Activated CD4-positive, alpha-beta T cell treated with anti-CD3 and anti-CD28 coated beads for 24 hours (primary cell): ENCODE measurements at regions not wholly inside any gene's neighbourhood (a gene's known extent, or its start where the extent isn't known, plus 50 kb on each side); places are given as distances from the start of the nearest gene placed in this dataset.
"Not testable (repeated sequence)": the region's sequence is repeated elsewhere in the genome, so short reads cannot be mapped to it uniquely, and the experiment has no call there.

ENCODE experiments used
- DNase-seq, 2 donors: peaks; one replicate each; pipeline ENCODE4 v3.0.0-alpha.2; 2020; ENCODE audit warnings: low read depth in 2 of 2

DNA sequence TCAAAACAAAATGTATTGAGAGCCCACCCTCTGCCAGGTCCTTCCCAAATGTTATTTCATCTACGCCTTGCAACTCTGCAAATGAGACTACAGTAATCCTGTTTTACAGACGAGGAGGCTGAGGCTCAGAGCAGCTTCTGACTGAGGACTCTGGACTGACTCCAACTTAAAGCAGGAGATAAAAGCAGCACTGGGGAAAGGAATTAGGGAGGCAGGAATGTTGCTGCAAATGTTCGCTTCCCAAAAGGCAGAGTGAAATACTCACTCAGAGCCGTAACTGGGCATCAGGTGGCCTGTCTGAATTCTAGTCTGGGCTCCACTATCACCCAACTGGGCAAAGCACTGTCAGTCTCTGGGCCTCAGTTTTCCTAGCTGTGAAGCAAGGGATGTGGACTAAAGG, 94.7 kb upstream of the SRD5A3 start:
- no peak for DNase-seq

DNA sequence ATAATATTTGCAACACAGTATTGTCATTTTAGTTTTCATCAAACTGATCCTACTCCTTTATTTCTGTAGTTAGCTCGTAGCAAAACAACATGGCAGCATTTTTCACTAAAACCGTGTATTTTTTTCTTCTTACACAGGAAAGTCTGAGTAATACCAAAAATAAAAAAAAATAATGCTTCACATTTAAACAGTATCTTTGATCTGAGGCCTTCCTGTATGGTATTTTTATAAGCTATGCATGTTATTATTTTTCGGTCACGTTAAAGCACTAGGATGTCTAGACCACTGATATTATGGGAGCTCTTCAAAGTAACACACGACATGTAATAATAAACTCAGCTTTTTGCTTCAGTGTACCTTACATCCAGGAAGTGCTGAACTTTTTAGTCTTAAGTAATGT, 94.1 kb upstream of the SRD5A3 start:
- DNase-seq, result no peak

DNA sequence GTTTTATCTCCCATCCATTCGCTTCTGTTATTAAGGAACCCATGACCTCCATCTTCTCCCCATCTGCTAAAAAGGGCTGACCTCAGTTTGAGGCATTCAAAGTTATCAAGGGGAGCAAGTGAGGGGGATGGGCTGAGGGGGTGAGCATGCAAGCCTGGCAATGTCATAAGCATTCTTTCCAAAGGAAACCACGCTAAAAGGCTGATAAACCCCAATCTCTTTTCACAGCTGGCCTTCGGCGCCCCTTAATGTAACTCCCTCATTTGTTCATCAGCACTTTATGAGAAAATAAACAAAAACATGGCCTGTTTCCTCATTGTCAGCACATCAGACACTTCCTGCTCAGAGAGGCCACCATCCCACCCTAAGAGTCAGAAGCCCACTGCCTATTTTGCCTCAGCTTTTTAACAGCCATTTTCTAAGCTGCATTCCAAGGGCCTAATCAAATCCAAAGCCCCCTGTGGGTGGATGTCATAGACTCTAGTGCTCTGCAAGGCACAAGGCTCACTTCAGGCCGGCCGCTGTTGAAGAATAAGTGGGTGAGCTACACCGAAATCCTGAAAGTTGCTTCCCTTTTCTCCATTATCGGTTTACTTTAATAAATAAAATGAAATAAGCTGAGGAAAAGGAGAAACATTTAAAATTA, 92.0 kb upstream of the SRD5A3 start:
- no peak for DNase-seq

DNA sequence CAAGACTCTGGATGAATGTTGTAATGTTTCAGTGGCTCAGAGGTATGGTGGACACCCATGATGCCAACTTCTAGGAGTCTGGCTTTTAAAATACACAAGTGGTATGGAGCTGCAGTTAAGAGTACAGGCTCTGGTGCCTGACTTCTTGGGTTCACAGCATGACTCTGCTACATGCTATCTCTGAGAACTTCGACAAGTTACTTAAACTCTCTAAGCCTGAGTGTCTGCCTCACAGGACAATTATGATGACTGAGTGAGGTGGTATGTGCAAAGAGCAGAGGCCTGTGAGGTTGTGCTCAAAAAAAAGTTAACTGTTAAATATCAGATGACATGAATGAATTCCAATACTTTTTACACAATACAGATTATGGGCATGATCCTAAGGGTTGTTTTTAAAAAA, 90.9 kb upstream of the SRD5A3 start:
- no peak for DNase-seq

DNA sequence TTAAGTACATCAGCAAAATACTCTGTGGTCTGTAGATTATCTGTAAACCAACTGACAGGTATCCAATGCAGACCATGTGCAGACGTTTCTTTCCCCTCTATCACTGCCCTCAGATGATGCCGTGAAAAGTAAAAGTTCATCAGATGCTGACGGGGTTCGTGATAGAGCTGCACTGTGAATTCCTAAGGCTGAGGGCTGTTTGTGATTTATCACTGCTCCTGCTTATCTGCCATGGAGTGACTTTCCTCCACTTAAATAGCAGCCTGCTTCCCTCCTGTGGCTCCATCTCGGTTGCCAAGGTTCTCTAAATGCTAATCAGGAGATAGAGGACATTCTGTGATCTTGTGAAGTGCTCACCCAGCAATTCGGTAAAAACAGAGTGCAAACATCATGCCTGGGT, 89.3 kb upstream of the SRD5A3 start:
- no peak for DNase-seq

DNA sequence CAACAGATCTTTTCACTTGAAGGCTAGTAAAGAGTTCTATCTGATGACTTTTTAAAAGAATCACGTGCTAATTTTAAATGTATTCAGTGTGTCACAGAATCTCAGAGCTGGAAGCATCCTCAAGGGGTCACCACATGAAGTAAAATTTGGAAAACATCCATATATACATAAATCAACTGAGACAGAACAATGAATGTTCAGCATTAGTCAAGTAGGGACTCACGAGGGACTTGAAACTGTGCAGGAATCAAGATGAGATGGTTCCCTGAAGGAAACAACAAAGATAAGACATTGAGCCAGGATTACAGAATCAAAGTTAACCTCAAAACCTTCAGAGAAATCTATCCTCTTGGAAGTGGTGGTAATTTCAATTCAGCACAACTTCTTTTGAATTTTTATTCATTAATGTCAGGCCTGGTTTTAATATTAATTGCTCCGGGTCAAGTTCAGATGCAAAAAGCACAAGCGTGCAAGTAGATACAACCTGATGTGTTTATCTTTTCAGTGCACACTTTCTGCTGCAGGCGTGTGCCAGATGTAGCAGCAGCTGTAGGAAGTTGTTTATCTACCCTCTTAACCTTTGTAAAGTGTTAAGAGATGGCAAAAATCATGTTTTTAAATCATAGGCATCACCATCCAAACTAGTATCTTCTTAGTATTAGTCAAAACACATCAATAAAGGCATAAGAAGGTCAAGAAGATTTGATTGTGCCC, 87.7 kb upstream of the SRD5A3 start:
- no peak for DNase-seq

DNA sequence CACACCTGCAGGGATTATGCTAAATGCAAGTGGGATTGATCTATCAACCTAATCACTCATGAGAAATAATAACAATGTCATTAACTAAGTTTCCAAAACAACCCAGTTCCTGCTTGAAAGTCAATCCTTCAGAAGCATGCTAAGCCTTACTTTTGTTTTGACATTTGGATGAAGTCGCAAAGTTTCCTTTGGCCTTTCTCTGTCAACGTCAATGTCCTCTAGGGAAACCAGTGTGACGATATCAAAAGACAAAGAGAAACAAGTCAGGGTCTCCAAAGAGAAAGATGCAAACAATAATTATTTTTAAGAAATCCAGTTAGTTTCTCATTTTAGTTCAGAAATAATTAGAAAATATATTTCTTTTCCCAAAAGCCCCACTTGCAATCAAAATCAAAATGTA, 86.7 kb upstream of the SRD5A3 start:
- DNase-seq, result no peak

DNA sequence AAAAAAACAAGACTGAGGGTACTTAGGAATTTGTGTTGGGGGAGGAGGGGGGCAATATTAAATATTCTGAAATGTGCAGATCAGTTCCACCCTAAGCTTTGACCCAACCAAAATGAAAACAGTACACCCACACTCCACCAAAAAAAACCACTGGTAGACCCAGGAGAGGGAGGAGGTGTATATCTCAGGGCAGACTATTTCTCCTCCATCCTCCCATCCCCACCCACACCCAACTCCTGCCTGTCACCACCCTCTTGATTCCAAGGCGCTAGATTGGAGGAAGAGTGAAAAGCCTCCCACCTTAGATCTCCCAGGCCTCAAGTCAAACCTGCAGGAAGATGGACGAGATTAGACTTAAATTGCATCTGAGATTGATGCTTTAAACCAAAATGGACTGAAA, 76.6 kb upstream of the SRD5A3 start:
- DNase-seq, result no peak

DNA sequence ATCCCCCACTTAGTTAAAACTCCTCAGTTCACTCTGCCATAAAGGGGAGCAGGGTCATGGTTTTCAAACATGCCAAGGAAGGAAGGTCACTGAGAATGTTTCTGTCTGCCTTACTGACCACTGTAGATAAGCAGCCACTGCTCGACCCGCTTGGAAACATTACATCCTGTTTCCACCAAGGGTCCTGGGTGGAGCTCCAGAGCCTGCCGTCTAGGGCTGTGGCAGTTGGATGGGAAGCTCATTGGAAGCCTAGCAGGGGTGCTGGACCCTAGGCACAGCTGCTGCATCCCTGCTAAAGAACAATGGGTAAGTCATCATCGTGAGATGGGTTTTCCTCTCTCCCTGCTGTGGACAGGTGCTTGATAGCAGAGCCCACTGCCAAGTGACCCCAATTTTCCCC, 76.0 kb upstream of the SRD5A3 start:
- no peak for DNase-seq

DNA sequence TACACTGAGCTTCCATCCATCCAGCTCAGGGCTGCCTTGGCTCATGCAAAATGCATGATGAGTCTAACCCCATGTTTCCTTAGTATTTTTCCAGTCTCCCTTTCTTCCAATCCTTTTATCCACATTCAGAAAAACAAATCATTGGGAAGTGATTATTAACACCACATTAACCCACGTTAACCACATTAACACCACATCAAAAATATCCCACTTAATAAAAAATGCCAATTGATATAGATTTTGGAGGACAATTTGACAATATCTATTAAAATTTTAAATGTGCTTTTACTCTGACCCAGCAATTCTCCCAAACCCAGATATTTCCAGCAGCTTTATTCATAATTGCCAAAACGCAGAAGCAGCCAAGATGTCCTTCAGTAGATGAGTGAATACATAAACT, 75.6 kb upstream of the SRD5A3 start:
- DNase-seq, result no peak

DNA sequence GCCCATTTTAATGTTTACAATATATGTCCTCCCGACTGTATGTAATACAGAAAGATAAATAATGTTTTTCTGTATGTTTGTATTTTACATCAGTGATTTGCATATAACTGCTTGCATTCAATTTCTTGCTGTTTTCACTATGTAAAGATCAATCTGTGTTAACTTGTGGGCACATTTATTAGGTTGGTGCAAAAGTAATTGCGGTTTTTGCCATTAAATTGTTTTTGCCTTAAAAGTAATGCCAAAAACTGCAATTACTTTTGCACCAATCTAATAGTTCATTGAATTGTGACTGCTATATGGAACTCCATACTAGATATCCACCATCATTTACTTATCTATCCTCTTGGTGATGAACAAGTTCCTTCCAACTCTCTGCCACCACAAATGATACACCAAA, 73.9 kb upstream of the SRD5A3 start:
- DNase-seq, result no peak

DNA sequence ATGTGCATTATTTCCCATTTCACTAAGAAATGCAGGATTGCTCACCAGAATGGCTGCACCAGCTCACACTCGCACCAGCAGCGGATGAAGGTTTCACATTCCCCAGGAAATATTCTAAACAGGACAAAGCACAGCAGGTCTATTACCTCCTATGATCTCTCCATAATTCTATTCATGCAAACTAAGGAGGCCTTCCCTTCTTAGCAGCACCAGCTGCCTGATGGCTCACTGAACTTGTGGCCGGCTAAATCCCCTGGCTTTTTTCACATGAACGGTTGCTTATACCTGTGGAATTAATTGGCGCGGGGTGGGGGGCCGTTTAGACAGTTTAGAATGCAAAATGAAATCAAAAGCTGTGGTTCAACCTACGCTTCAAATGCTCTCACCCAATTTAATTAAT, 73.5 kb upstream of the SRD5A3 start:
- no peak for DNase-seq

DNA sequence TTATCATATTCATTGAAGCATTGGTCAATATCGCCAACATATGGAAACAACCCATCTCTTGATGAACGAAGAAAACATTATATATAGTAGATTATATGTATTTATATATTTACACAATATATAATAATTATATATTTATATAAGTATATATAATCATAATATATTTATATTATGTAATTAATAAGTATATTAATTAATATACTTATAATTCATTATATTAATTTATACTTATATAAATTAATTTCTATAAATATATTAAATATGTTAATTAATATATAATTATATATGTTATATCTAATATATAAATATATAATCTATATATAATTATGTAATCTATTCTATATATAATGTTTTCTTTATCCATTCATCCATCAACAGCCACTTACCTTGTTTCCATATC, 69.0 kb upstream of the SRD5A3 start:
- no peak for DNase-seq

DNA sequence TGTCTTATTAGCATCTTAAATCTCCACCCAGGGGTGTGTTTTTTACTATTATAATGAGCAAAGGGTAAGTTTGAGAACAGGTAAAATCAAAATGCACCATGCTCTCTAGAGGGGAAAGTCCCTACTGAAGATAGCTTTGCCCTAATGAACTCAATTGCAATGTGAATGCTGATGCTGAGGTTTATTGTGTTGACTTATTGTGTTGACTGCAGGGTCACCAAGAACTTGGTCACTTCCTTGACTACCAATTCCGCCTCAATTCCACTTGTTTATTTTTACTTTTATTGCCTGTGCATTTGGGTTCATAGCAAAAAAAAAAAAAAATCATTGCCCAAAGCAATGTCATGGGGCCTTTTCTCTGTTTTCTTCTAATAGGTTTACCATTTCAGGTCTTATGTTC, 67.7 kb upstream of the SRD5A3 start:
- no peak for DNase-seq

DNA sequence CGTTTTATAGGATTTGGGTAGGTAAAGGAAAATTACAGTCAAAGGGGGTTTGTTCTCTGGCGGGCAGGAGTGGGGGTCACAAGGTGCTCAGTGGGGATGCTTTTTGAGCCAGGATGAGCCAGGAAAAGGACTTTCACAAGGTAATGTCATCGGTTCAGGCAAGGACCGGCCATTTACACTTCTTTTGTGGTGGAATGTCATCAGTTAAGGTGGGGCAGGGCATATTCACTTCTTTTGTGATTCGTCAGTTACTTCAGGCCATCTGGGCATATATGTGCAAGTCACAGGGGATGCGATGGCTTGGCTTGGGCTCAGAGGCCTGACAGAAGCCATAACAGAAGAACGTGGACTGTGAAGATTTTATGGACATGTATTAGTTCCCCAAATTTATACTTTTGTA, 65.6 kb upstream of the SRD5A3 start:
- DNase-seq, result not testable (repeated sequence)

DNA sequence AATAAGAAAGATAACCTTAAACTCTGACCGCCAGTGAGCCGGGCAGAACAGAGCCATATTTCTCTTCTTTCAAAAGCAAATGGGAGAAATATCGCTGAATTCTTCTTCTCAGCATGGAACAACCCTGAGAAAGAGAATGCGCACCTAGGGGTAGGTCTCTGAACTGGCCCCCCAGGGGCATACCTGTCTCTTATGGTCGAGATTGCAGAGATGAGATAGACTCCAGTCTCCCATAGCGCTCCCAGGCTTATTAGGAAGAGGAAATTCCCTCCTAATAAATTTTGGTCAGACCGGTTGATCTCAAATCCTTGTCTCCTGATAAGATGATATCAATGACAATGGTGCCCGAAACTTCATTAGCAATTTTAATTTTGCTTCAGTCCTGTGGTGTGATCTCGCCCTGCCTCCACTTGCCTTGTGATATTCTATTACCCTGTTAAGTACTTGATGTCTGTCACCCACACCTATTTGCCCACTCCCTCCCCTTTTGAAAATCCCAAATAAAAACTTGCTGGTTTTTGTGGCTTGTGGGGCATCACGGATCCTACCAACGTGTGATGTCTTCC, 64.8 kb upstream of the SRD5A3 start:
- not testable (repeated sequence) for DNase-seq

DNA sequence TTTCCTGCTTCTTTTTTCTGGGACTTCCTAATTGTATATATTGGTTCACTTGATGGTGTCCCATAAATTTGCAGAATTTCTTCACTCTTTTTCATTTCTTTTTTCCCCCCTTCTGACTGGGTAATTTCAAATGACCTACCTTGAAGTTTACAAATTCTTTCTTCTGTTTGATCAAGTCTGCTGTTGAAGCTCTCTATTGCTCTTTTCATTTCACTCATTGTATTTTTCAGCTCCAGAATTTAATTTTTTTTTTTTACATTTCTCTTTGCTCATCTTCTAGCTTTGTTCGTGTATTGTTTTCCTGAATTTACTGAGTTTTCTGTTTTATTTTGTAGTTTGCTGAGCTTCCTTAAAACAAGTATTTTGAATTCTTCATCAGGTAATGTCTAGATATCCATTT, 61.7 kb upstream of the SRD5A3 start:
- DNase-seq, result no peak

DNA sequence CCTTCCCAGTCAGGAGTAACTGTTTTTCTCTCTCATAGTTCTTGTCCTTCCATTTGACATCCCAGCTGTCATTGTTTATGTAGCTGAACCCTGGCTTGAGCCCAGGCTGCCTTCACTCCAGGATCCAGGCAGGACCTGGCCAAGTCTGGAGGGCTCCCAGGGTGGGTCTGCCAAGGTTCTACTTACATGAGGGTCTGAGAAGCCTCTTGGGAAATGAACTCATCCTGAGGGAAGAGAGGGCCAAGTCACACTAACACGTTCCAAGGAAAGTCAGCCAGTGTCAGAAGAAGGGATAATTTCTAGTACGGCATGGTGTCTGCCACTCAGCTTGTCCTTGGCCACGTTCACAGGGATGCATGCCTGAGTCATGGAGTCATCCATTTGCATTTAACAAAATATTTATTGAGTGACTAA, 54.8 kb upstream of the SRD5A3 start:
- no peak for DNase-seq

DNA sequence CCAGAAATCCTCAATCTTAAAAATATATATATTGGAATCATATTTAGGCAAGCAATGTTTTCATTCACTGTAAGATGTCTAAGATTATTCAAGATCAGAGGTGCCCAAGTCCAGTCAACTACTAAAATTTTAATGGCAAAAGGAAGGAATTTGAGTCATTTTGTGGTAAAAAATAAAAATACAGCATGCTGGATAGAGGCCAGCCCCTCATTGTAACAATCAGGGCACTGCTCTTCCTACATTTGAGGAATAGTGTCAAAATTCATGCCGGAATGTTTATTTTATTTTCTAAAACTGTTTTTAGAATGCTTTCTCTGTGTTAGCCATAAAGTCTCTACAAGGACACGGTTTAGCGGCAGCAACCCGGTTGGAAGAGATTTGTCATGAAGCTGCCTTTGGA, 49.9 kb upstream of the SRD5A3 start:
- DNase-seq, result no peak
